MCF 10A (cell line): ENCODE measurements at regions not wholly inside any gene's neighbourhood (a gene's known extent, or its start where the extent isn't known, plus 50 kb on each side); places are given as distances from the start of the nearest gene placed in this dataset.

Source experiments
- BruUV-seq: library from RNA; stranded (reverse); fragments of 400-500 nt; replicated peaks from 2 replicates; lab custom pipeline; 2021; lab: Mats Ljungman, UMichigan
- CTCF ChIA-PET: fragments of 300-600 bp; sonication (Branson Sonifier 250); formaldehyde crosslinking; extraction: SDS; loops from one replicate; lab custom pipeline; 2021; ENCODE audit warnings: antibody characterized with exemption, inconsistent platforms; lab: Yijun Ruan, JAX
- POLR2A ChIA-PET: fragments of 300-600, 350-650 bp; sonication (Branson Sonifier 250); formaldehyde crosslinking; extraction: SDS; loops from one replicate; lab custom pipeline; 2020; ENCODE audit warnings: antibody characterized with exemption, inconsistent platforms; lab: Yijun Ruan, JAX
- DNase-seq: peaks from one replicate; pipeline ENCODE4 v3.0.0-alpha.2; 2018; ENCODE audit not compliant: unreplicated experiment
- H3K27ac Mint-ChIP-seq: one replicate; pipeline ENCODE4 v1.8.0; 2022; ENCODE audit warnings: mild to moderate bottlenecking, low read depth, mixed read lengths; ENCODE audit not compliant: unreplicated experiment
- H3K27me3 Mint-ChIP-seq: one replicate; pipeline ENCODE4 v1.8.0; 2022; ENCODE audit warnings: mixed read lengths; ENCODE audit not compliant: insufficient read depth, unreplicated experiment
- H3K36me3 Mint-ChIP-seq: one replicate; pipeline ENCODE4 v1.8.0; 2022; ENCODE audit warnings: mild to moderate bottlenecking, moderate library complexity, mixed read lengths; ENCODE audit not compliant: insufficient read depth, unreplicated experiment
- H3K4me1 Mint-ChIP-seq: one replicate; pipeline ENCODE4 v1.8.0; 2022; ENCODE audit warnings: mixed read lengths; ENCODE audit not compliant: insufficient read depth, unreplicated experiment
- H3K4me3 Mint-ChIP-seq: one replicate; pipeline ENCODE4 v1.8.0; 2022; ENCODE audit warnings: mild to moderate bottlenecking, moderate library complexity, mixed read lengths; ENCODE audit not compliant: unreplicated experiment
- H3K9me3 Mint-ChIP-seq: one replicate; pipeline ENCODE4 v1.8.0; 2022; ENCODE audit warnings: mixed read lengths; ENCODE audit not compliant: unreplicated experiment
- intact Hi-C: fragments of 100-400 bp; cut with micrococcal nuclease; formaldehyde crosslinking; loops from 2 replicates; pipeline ENCODE4 v1.14.1; 2022
- TF ChIP-seq, protein P1 (sequence below): fragments of 200-600 bp; IDR thresholded peaks from one replicate; pipeline ENCODE4 v1.8.0; 2022; ENCODE audit warnings: antibody characterized with exemption, mild to moderate bottlenecking; ENCODE audit not compliant: unreplicated experiment

DNA sequence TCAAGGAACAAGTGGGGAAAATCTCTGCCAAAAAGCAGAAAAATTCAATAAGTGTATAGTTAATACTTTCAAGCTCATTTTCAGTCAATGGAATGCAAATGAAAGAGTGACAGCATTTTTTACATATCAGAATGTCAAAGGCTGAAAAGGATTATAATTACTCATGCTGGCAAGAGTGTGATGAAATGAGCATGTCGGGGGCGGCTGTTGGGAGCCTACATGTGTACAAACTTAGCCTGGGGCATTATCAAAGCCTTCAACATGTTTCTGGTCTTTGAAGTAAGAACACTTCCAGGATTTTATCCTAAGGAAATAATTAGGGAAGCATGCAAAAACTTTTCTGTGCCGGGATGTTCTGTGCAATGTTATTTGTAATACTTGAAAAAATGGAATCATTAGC is 221.7 kb upstream of the LYZL1 start:
- no TSS peak for BruUV-seq
- intact Hi-C loops = loop anchor here (5.0 to 10.0 kb wide), 2 partner anchors 48 to 390 kb away; partner anchors contain the start of gene BAMBI
- no peaks in the 10 kb centered on the region for H3K9me3 Mint-ChIP-seq
- H3K27ac Mint-ChIP-seq = no peak overlapping the region
- POLR2A ChIA-PET = interaction anchor here (1.0 kb wide), 2 partner anchors 12 to 388 kb away, joined by 3 to 4 read pairs; no protein-coding TSS in a partner anchor
- H3K4me1 Mint-ChIP-seq = peaks cover 29% of the 10 kb centered on the region
- no peaks in the 10 kb centered on the region for H3K36me3 Mint-ChIP-seq
- DNase-seq = peak; percentile 91
- H3K4me3 Mint-ChIP-seq = no peak overlapping the region
- no peaks in the 10 kb centered on the region for H3K27me3 Mint-ChIP-seq
- TF ChIP-seq, protein P1, sequence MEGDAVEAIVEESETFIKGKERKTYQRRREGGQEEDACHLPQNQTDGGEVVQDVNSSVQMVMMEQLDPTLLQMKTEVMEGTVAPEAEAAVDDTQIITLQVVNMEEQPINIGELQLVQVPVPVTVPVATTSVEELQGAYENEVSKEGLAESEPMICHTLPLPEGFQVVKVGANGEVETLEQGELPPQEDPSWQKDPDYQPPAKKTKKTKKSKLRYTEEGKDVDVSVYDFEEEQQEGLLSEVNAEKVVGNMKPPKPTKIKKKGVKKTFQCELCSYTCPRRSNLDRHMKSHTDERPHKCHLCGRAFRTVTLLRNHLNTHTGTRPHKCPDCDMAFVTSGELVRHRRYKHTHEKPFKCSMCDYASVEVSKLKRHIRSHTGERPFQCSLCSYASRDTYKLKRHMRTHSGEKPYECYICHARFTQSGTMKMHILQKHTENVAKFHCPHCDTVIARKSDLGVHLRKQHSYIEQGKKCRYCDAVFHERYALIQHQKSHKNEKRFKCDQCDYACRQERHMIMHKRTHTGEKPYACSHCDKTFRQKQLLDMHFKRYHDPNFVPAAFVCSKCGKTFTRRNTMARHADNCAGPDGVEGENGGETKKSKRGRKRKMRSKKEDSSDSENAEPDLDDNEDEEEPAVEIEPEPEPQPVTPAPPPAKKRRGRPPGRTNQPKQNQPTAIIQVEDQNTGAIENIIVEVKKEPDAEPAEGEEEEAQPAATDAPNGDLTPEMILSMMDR = no peak
- CTCF ChIA-PET = no interaction called here

DNA sequence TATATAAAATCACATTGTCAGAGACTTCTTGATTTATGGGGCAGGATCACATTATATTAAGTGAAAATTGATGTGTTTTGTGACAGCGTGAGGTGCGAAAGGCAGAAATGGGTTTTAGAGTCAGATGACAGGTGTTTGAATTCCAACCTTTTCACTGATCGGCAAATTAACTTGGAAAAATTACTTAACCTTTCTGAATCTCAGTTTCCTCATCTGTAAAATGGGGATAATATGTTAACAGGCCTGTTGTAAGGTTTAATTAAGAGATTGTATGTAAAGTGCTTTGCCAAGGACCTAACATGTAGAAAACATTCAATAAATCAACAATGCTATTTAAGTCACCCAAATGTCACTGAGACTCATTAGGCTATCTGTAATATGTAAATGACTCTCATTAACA is 221.2 kb upstream of the LYZL1 start:
- no peaks in the 10 kb centered on the region for H3K27me3 Mint-ChIP-seq
- intact Hi-C loops = loop anchor here (5.0 to 10.0 kb wide), 2 partner anchors 47 to 390 kb away; partner anchors contain the start of gene BAMBI
- H3K4me3 Mint-ChIP-seq = no peak overlapping the region
- no peaks in the 10 kb centered on the region for H3K36me3 Mint-ChIP-seq
- TF ChIP-seq, protein P1 = no peak
- no peak overlapping the region for H3K27ac Mint-ChIP-seq
- ChIA-PET POLR2A (interaction anchor here (0.8 to 1.0 kb wide), 3 partner anchors 11 to 388 kb away, joined by 3 to 4 read pairs (median 3); no protein-coding TSS in a partner anchor), CTCF (interaction anchor here (0.7 kb wide), 1 partner anchor 120 kb away, joined by 3 read pairs; no protein-coding TSS in a partner anchor)
- H3K9me3 Mint-ChIP-seq = no peaks in the 10 kb centered on the region
- no peak for DNase-seq
- no TSS peak for BruUV-seq
- H3K4me1 Mint-ChIP-seq = peaks cover 29% of the 10 kb centered on the region

DNA sequence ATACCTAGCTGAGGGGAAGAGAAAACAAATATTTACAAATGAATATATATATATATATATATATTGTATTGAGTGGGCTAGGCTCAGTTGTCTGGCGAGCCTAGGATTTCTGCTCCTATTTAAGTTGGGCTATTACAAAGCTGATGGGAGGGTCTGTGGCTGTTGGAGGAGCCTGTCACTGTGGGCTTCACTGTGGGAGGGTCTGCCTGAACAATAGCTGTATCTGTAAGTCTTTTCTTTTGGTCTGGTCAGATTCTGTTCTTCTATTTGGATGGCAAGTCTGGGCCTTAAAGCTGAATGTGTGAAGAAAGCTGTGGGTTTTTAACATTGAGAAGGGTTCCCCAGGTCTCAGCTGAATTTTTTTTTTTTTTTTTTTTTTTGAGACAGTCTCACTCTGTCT is 220.6 kb upstream of the LYZL1 start:
- no peaks in the 10 kb centered on the region for H3K27me3 Mint-ChIP-seq
- no peak overlapping the region for H3K27ac Mint-ChIP-seq
- peaks cover 29% of the 10 kb centered on the region for H3K4me1 Mint-ChIP-seq
- H3K4me3 Mint-ChIP-seq = no peak overlapping the region
- POLR2A ChIA-PET = interaction anchor here (0.8 kb wide), 2 partner anchors 11 to 17 kb away, joined by 3 read pairs; no protein-coding TSS in a partner anchor
- intact Hi-C loops = loop anchor here (5.0 to 10.0 kb wide), 2 partner anchors 46 to 391 kb away; partner anchors contain the start of gene BAMBI
- TF ChIP-seq, protein P1 = no peak
- H3K9me3 Mint-ChIP-seq = no peaks in the 10 kb centered on the region
- no peak for DNase-seq
- no peaks in the 10 kb centered on the region for H3K36me3 Mint-ChIP-seq
- BruUV-seq = no TSS peak
- CTCF ChIA-PET = interaction anchor here (0.6 to 0.7 kb wide), 3 partner anchors 14 to 672 kb away, joined by 3 to 4 read pairs (median 3); no protein-coding TSS in a partner anchor

DNA sequence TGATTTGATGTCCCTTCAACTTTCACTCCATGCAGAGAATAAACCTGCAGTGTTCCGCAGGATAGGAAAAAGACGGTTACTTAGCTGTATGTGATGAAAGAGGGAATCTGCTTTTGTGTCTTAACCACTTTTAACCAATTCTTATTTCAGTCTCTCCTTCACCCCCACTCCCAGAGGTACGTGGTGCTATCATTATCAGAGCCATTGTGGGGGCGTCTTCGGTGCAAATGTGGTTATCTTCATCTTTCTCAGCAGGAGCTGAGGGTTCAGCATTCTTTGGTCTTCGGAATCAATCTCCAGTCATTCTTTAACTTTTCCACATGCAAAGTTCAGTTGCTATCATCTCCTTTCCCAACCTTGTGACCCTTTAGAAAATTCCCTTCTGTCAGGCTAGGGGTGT is 219.9 kb upstream of the LYZL1 start:
- POLR2A ChIA-PET = interaction anchor here (0.8 kb wide), 1 partner anchor 18 kb away, joined by 3 read pairs; no protein-coding TSS in a partner anchor
- CTCF ChIA-PET = interaction anchor here (0.6 kb wide), 2 partner anchors 15 to 672 kb away, joined by 3 to 4 read pairs; no protein-coding TSS in a partner anchor
- DNase-seq = no peak
- TF ChIP-seq, protein P1 = no peak
- no peaks in the 10 kb centered on the region for H3K36me3 Mint-ChIP-seq
- no peak overlapping the region for H3K27ac Mint-ChIP-seq
- H3K9me3 Mint-ChIP-seq = no peaks in the 10 kb centered on the region
- no peaks in the 10 kb centered on the region for H3K27me3 Mint-ChIP-seq
- BruUV-seq = no TSS peak
- intact Hi-C loops = loop anchor here (5.0 to 10.0 kb wide), 2 partner anchors 46 to 392 kb away; partner anchors contain the start of gene BAMBI
- H3K4me1 Mint-ChIP-seq = peaks cover 25% of the 10 kb centered on the region
- H3K4me3 Mint-ChIP-seq = no peak overlapping the region
